GM19372 (cell line): ENCODE measurements at regions not wholly inside any gene's neighbourhood (a gene's known extent, or its start where the extent isn't known, plus 50 kb on each side); places are given as distances from the start of the nearest gene placed in this dataset.

Experiments used
- ATAC-seq: cut with Tn5 transposase; IDR thresholded peaks from one replicate; pipeline ENCODE4 v1.9.1; 2021; ENCODE audit warnings: mild to moderate bottlenecking, low read depth, moderate library complexity; ENCODE audit not compliant: unreplicated experiment

DNA sequence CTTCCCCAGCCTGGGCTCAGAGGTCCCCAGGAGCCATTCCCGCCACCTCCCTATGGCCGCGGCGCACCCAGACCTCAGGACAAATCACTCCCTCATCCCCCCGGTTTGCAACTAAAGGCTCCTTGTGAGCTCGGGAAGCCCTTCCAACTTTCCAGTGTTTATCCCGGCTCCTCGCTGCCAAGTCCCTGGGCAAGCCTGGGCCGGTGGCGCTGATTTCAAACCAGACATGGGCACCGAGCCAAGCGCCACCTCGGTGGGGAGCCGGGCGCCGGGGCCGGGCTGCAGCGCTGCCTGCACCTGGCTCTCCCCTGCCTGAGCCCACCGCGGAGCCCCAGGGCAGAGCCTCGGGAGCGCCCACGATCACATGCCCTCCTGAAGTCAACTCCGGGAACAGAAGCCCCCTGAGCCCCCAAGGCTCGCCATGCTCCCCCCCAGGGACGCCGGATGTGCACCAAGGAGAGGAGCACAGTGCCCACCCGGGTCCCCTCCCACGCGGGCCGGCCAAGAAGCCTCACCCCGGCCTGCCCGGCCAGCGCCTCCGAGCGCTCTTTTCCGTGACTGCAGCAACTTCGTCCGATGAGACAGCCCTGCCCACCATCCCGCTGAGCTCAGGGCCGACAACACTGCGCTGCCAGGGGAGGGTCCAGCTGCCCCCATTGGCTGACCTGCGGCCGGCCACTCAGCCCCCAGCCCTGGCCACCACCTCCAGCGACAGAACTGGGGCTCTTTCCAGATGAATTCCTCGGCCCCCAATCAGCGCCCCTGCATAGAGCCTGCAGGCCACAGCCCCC is 50.0 kb downstream of the NCOR2 start:
- ATAC-seq: no peak

DNA sequence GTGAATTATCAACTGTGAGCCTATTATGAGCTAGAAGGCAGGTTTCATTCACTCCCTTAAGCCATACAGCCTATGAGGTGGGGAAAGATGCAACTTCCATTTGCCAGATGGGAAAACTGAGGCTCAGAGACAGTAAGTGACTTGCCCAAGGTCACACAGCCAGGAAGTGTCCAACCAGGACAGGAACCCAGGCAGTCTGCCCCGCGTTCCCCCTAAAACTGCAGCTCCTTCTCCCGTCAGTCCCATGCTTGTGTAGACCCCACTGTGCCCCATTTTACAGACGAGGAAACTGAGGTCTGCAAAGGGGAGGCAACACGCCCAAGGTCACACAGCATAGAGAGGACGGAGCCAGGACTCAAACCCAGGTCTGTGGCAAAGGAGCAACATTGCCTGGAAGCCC is 50.6 kb downstream of the NCOR2 start:
- no peak for ATAC-seq

DNA sequence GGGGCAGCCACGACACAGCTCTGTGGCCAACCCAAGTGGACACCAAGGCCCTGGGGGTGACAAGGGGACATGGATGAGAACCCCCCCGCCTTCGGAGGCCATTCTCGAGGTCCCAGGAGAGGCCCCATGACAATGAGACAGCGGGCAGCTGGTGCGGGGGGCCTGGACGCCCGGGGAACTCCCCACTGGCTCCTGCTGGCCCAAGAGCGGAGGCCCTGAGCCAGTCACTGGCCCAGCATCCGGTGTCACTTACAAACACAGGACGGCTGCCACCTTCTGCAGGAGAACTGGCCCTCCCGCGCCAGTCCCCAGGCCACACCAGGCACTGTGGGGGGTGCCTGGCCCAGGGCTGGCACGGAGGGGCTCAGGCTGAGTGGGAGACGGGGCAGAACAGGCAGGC is 51.4 kb downstream of the NCOR2 start:
- no peak for ATAC-seq

DNA sequence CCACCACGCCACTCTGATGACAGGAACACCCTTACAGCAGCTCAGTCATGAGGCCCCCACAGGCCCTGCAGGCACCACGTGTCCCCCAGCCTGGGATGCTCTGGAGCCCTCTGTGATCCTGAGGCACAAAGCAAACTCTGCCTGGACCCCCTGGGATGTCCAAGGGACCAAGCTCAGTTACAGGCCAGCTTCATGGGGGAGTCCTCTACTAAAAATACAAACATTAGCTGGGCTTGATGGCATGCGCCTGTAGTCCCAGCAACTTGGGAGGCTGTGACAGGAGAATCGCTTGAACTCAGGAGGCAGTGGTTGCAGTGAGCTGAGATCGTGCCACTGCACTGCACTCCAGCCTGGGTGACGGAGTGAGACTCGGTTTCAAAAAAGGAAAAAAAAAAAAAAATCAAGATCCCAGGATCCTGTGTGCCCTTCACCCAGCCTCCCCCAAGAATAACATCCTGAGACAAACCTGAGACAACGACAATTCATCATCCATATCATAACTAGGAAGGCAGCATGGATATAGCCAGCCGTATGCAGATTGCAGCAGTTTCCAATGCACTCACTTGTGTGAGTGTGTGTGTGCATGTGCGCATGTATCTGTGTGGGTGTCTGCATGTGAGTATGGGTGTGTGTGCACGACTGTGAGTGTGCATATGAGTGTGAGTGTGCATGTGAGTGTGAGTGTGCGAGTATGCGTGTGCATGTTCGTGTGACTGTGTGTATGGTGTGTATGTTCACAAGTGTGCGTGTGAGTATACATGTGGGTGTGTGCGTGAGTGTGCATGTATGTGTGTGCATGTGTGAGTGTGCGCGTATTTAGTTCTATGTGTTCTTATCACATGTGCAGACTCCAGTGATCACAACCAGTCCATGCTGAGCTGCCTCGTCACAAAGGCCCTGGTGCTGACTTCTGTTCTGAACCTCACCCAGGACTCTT is 52.1 kb downstream of the NCOR2 start:
- no peak for ATAC-seq

DNA sequence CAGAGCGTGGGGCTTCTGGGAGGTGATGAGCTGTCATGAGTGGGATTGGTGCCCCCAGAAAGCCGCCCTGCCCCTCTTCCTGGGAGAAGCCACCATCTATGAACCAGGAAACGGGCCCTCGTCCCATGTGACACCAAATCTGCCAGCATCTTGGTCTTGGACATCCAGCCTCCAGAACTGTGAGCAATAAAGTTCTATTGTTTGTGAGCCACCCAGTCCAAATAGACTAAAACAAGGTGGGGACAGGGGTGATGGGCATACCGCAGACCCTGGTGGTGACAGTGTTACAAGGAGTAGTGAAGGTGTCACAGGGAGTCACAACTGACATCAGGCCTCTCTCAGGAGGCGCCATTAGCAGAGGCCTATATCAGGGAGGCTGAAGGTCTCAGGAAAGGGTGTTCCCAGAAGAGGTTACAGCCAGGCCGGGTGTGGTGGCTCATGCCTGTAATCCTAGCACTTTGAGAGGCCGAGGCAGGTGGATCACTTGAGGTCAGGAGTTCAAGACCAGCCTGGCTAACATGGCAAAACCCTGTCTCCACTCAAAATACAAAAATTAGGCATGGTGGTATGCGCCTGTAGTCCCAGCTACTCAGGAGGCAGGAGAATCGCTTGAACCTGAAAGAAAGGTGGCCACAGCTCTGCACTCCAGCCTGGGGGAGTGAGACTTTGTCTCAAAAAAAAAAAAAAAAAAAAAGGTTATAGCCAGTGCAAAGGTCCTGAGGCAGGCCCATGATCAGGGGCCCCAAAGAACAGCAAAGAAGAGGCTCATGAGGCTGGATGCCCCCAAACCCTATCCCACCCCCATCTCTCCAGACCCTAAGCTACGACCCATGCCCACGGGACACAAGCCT is 53.0 kb downstream of the NCOR2 start:
- ATAC-seq: no peak

DNA sequence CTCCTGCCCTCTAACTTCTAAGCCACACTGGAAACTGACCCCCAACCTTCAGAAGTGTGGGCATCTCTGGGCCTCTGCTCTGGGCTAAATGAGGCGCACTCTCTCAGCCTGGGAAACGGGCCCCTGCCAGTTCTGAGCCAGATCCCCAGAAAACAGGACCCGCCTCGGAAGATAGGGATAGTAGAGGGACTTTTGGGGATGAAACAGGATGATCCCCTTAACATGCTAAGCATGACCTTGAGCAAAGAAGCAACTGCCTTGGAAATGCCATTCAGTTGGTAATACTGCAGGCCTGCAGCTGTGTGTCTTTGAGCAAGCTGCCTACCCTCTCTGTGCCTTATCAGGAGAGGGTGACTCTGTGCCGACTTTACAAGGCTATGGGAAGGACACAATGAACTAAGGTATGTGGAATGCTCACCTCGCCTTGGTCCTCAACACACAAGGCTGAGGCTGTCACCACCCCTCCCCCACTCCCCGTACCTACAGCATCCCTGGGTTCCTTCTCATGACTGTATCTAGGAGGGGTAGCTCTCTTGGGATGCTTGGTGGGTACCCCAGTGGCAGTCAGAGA is 54.0 kb downstream of the NCOR2 start:
- no peak for ATAC-seq

DNA sequence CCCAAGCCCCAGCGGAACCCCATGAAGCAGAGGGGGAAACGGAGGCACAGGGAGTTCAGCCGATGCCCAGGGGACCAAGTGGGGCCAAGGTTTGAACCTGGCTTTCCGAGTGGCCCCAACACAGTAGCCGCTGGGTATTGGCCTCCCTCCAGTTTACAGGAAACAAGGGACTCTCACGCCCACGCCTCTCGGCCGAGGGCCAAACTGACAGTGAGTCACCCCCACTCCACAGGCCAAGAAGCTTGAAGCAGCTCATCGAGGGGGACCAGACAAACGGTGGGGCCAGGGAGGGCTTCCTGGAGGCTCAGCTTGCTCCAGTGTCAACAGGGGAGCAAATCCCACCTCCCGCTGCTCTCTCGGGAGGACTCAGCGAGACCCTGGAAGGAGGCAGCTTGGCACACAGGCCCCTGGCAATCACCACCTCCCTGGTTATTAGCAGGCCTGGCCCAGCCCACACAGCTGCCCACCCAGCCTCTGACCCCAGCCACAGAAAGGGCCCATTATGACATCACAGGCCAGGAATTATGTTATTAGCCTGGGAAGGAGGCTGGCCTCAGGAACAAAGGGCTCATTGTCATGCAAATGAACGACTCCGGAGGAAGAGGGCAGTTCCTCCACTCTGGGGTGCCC is 54.6 kb downstream of the NCOR2 start:
- no peak for ATAC-seq

DNA sequence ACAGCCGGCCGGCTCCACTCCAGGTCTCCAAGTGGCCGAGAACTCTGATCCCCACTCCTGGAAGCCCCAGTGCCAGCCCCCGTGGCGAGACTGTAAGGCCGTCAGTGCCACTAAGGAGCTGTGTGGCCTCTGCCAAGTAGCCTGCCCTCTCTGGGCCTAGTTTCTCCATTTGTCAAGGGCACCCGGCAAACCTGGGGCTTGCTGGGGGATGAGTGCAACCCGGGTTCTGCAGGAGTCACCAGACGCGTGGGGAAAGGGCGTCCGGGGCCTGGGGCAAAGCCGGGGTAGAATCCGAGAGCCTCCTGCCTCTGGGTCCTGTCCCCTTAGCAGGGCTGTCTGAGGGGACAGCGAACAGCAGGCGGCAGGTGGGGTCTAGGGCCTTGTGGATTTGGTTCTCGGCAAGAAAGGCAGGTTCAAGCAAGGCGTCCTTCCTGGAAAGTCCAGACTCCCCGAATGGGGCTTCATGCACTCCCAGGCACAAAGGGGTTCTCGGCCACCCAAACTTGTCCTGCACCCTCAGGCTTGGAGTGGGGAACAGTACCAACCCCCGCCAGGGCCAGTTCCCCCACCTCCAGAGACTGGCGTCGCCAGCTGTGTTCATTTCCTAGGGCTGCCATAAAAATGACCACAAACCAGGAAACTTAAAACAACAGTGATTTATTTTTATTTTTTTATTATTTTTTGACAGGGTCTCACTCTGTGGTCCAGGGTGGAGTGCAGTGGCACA is 56.0 kb downstream of the NCOR2 start:
- no peak for ATAC-seq

DNA sequence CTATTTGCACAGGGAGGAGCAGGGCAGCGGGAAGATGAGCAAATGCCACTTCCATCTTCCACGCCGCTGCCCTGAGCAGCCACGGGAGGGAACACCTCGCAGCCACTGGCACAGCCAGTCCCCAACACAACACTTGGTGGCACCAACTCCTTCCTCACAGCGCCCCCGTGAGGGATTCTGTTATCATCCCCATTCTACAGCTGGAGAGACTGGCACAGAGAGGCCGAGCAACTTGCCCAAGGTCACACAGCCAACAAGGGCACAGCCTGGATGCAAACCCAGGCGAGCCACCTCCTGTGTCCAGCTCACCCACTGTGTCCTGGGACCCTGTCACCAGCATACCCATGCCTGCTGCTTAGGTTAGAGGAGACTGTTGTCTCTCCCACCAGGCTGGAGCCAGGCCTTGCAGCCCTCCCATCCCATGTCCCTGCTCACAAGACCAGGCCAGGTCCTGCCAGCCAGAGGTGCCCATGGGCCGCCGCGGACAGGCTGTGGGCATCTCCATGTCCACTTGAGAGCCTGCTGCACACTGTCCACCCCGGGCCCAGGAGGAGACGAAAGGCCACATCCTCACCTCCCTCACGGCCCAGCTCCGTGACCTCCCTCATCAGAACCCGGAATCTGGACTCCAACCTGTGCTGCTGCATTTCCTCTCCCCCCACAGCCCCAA is 57.0 kb downstream of the NCOR2 start:
- no peak for ATAC-seq

DNA sequence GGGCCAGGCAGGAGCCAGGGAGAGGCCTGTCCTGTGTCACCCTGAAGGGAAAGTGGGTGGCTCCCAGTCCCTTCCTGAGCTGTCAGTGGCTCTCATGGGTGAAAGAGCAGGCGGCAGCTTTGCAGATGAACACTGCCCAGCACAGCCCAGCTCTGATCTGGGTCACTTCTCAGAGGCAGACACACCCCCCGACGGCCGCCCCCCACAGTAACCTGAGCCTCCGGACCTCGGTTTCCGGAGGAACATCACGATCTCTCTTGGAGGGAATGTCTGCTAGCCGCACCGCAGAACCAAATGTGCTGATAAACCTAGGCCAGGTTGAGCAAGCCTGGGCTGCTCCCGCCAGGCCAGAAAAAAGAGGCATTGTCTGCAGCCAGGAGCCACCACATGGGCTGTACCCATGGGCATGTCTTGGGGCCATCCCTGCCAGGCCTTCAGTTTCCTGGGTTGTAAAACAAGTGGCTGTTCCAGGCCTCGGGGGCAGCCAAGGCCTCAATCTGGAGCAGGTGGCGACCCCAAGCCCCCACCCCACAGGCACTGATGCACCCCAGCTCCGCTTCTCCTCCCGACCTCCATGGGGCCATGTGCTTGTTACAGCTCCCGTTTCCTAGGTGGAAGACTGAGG is 57.6 kb downstream of the NCOR2 start:
- ATAC-seq: no peak

DNA sequence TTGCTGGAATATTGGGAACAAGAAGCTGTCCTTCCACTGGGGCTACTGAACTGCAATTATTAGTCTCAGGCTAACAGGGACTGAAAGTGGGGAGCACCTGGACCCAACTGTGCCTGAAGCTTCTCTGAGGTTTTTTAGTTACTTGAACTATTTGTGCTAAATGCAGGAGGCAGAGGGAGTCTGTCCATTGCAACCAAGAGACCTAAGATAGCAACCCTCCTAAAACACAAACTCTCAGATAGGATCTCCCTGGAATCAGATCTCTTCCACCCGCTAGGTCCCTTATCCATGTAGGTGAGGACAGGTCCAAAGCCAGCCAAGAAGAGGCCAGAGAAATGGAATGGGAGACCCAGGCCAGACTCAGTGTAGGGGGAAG is 58.1 kb downstream of the NCOR2 start:
- no peak for ATAC-seq

DNA sequence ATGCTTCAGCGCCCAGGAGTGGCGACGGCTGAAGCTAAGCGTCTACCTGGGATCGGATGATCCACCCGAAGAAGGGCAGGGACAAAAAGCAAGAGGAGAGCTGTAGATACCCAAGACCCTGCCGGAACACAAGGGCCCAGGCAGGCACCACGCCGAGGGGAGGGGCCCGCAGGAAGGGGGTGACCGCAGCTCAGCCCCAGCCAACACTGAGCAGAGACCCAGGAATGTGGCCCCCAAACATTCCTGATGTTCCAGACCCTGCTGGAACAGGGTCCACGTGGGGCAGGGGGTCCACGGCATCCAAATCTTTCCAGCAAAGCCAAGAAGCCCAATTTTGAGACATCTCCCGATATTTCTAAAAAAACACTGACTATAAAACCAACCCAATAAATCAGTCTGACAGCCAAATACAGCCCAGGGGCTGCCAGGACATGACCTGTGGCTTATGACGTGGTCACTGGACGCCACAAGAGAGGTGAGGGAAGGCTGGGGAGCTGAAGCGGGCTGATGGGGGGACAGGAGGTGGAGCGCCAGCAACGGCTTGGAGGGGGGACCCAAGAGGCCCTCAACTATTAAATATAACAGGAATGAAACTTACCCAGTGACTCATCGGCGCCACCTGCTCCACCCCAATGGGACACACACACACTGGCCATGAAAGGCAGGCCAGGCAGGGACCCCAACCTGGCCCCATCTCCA is 58.9 kb downstream of the NCOR2 start:
- no peak for ATAC-seq

DNA sequence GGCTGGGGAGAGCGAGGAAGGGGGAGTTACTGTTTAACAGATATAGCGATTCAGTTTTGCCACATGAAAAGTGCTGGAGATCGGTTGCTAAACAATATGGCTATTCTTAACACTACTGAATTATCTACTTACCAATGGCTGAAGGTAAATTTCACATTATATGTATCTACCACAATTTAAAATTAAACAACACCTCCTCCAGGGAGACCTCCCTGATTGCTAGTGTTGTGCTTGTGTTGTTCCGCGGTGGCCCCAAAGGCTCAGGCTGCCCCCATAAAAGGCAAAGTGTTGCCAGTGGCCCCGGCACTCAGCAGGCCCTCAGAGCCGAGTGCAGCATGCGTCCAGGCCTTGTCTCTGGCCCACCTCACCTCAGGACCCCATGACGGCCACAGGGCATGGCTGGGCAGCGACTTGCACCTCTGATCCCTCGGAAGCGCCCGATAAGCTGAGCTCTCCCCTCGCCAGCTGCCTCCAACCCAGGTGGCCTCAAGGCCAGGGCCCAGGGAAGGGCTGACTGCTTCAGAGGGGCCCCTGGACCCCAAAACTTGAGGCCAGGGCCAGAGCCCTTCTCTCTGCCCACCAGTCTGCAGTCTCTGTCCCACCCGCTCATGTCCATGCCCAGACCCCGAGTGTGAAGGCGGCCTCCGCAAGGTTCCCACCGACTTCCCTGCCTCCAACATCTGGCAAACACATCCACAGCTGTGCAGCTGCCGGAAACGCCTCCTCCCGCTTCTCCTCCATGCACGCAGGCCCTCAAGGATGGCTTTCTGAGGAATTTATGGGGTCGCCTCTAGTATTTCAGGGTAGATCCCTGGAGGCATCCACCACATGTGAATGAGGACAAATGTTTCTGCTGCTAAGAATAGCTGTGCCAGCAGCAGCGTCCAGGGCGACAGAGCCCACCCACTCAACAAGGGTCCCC is 60.0 kb downstream of the NCOR2 start:
- no peak for ATAC-seq

DNA sequence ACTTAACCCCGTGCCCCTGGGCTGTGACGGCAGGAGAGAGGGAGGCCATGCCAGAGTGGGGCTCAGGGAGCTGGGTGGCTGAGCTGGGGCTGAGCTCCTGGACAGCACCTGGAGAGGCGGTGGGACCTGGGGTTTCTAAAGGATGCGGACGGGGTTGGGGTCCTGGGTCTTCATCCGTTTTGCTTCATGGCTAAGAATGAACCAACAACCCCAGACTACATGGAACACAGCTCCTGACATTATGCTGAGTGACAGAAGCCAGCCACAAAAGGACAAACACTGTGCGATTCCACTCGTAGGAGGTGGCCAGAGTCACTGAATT is 60.6 kb downstream of the NCOR2 start:
- ATAC-seq: no peak

DNA sequence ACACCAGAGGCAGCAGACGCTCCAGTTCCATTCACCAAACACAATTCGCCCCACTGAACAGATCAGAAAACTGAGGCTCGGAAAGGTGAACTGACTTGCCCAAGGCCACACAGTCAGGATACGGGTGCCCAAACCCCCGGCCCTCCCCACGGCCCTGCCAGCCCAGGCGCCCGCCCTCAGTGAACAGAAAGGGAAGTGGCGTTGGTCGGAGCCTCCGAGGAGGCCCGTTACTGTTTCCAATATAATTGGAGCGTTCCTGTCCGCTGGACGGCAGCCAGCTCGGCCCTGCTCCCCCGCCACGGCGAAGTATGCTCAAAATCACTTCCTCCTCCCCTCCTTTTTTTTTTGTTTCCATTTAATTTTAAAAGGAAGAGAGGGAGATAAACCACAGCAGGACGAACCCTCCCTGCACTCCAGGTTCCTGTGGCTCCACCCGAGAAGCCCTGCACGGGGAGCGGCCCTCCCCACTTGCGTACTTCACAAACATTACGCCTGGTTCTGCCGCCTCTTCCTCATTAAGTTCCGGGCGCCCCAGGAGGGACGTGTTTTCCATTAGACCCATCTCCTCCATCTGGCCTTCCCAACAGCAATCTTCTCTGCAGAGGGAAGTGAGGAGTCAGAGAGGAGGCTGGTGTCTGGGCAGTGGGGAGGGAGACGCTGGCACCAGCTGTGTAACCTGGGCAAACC is 61.1 kb downstream of the NCOR2 start:
- no peak for ATAC-seq
